HAP-1 (cell line): ENCODE measurements at regions not wholly inside any gene's neighbourhood (a gene's known extent, or its start where the extent isn't known, plus 50 kb on each side); places are given as distances from the start of the nearest gene placed in this dataset.
"Not testable (repeated sequence)": the region's sequence is repeated elsewhere in the genome, so short reads cannot be mapped to it uniquely, and the experiment has no call there.

Experiments used
- DNase-seq, 2 experiments: peaks; one replicate each; pipeline ENCODE4 v3.0.0-alpha.2; 2016 to 2020; ENCODE audit warnings: low spot score in 2 of 2
- H3K27me3 ChIP-seq: fragments of 250-450 bp; sonication (Bioruptor Pico); 2 replicates; pipeline ENCODE4 v1.5.1; 2020; ENCODE audit warnings: low read depth, mild to moderate bottlenecking, moderate library complexity
- H3K36me3 ChIP-seq: fragments of 250-450 bp; sonication (Bioruptor Pico); replicated peaks from 2 replicates; pipeline ENCODE4 v1.5.1; 2020; ENCODE audit warnings: mild to moderate bottlenecking
- H3K4me1 ChIP-seq: fragments of 250-450 bp; sonication (Bioruptor Pico); 2 replicates; pipeline ENCODE4 v1.5.1; 2020; ENCODE audit warnings: mild to moderate bottlenecking
- H3K4me3 ChIP-seq: fragments of 250-450 bp; sonication (Bioruptor Pico); 2 replicates; pipeline ENCODE4 v1.5.1; 2020; ENCODE audit warnings: mild to moderate bottlenecking, moderate library complexity
- H3K9me3 ChIP-seq: fragments of 250-450 bp; sonication (Bioruptor Pico); 2 replicates; pipeline ENCODE4 v1.5.1; 2020; ENCODE audit warnings: mild to moderate bottlenecking, moderate library complexity
- in situ Hi-C: fragments of 300-500 bp; cut with MboI; formaldehyde crosslinking; loops from 3 replicates; pipeline ENCODE4 v1.14.3; 2020; ENCODE audit warnings: low sequenced_read_pairs, inconsistent platforms, mixed read lengths

DNA sequence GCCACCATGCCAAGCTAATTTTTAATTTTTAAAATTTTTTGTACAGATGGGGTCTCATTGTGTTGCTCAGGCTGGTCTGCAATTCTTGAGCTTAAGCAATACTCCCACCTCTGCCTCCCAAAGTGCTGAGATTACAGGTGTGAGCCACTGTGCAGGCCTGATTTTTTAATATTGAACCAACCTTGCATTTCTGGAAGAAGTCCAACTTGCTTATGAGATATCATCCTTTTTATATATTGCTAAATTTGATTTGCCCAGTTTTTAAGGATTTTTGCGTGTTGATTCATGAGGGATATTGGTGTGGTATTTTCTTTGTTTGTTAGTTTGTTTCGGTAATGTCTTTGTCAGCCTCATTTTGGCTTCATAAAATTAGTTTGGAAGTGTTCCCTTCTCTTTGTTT is 196.4 kb downstream of the SEC14L1 start:
- H3K4me1 ChIP-seq, result no peaks in the 10 kb centered on the region
- DNase-seq, result no peak
- no peaks in the 10 kb centered on the region for H3K27me3 ChIP-seq
- H3K36me3 ChIP-seq, result peaks cover 4% of the 10 kb centered on the region; the same call in 1 of the 2 replicates
- in situ Hi-C loops, result no loop called here
- no peak overlapping the region for H3K4me3 ChIP-seq
- no peaks in the 10 kb centered on the region for H3K9me3 ChIP-seq

DNA sequence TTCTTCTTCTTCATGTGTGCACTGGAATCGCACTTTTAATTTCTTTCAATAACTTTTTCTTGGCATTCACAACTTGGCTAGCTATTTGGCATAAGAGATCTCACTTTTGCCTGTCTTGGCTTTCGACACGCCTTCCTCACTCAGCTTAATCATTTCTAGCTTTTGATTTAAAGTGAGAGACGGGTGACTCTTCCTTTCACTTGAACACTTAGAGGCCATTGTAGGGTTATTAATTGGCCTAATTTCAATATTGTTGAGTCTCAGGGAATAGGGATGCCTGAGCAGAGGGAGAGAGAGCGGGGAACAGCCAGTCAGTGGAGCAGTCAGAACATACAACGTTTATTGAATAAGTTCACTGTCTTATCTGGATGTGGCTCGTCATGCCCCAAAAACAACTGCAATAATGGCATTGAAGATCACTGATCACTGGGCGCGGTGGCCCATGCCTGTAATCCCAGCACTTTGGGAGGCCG is 200.3 kb downstream of the SEC14L1 start:
- Histone ChIP-seq H3K4me1 (no peaks in the 10 kb centered on the region), H3K4me3 (no peak overlapping the region), H3K9me3 (no peaks in the 10 kb centered on the region), H3K27me3 (no peaks in the 10 kb centered on the region), H3K36me3 (0 out of 2 replicates have a peak, but pooled peaks cover 3% of the 10 kb centered on the region)
- DNase-seq, result no peak
- in situ Hi-C loops, result no loop called here

DNA sequence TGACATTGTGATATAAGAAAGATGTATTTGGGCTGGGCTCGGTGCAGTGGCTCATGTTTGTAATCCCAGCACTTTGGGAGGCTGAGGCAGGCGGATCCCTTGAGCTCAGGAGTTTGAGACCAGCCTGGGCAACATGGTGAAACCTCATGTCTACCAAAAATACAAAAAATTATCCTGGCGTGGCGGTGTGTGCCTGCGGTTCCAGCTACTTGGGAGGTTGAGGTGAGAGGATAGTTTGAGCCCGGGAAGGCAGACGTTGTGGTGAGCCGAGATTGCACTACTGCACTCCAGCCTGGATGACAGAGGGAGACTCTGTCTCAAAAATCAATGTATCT is 201.9 kb downstream of the SEC14L1 start:
- H3K4me1 ChIP-seq, H3K9me3 ChIP-seq, DNase-seq, H3K36me3 ChIP-seq, H3K4me3 ChIP-seq, H3K27me3 ChIP-seq, in situ Hi-C loops: not testable (repeated sequence)

DNA sequence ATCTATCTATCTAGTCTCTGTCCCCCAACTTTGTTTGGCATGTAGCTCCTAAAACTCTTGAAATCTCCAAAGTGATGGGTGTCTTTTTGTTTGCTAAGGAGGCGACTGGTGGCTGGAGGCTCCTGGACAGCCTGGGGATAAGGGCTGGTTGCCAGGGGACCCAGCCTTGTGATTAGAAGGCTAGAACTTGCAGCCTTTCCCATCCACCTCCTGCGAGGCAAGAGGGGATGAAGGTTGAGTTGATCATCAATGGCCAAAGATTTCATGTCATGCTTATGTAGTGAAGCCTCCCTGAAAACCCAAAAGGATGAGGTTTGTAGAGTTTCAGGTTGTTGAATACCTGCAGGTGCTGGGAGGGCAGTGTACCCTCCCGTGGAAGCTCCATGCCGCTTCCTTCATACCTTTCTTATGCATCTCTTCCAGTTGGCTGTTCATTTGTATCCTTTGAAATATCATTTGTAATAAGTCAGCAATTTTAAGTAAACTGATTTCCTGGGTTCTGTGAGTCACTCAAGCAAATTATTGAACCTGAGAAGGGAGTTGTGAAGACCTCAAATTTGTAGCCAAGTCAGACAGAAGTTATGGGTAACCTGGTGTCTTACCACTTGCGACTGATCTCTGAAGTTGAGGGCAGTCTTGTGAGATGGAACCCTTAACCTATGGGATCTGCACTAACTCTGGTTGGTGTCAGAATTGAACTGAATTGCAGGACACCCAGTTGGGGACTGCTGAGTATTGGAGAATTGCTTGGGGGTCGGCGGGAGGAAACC is 202.4 kb downstream of the SEC14L1 start:
- H3K36me3 ChIP-seq, result 0 out of 2 replicates have a peak, but pooled peaks cover 3% of the 10 kb centered on the region
- no peaks in the 10 kb centered on the region for H3K4me1 ChIP-seq
- no peaks in the 10 kb centered on the region for H3K9me3 ChIP-seq
- DNase-seq, result no peak
- no peaks in the 10 kb centered on the region for H3K27me3 ChIP-seq
- no peak overlapping the region for H3K4me3 ChIP-seq
- in situ Hi-C loops, result no loop called here

DNA sequence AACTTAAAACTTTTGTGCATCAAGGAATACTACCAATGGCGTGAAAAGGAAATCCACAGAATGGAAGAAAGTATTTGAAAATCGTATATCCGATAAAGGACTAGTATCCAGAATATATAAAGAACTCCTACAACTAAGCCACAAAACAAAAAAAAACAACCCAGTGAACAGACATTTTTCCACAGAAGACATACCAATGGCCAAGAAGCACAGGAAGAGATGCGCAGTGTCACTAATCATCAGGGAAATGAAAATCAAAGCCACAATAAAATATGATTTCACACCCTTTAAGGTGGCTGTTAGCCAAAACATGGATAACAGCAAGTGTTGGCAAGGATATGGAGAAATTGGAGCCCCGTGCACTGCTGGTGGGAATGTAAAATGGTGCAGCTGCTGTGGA is 203.3 kb downstream of the SEC14L1 start:
- H3K27me3 ChIP-seq, result no peaks in the 10 kb centered on the region
- no peak overlapping the region for H3K4me3 ChIP-seq
- H3K36me3 ChIP-seq, result 0 out of 2 replicates have a peak, but pooled peaks cover 3% of the 10 kb centered on the region
- in situ Hi-C loops, result no loop called here
- no peaks in the 10 kb centered on the region for H3K9me3 ChIP-seq
- no peak for DNase-seq
- no peaks in the 10 kb centered on the region for H3K4me1 ChIP-seq

DNA sequence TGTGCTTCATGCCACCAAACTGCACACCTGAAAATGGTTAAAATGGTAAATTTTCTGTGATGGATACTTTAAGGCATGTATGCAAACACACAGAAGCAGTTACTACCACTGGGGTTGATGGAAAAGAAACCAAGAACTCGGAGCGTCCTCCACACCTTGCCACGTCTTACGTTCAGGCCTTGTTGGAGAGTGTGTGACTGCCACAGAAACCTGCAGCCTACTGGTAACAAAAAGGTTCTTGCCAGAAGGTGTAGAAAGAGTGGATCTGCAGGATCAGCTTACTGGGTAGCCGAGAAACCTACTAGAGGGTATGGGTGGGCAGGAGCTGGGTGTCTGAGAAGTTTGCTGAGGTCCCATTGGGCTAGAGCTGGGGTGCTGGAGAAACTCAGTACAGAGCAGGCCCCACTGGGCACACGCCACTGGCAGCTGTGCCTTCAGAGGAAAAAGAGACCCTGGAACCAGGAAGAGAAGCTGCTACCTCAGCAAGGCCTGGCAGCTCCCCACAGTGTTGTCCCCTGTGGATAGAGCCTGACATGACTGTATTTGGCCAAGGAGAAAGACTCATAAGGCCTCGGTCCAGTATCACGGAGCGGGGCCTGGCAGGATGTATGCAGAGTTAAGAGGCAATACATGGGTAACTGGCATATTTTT is 204.6 kb downstream of the SEC14L1 start:
- no peak for DNase-seq
- H3K9me3 ChIP-seq, result no peaks in the 10 kb centered on the region
- 0 out of 2 replicates have a peak, but pooled peaks cover 3% of the 10 kb centered on the region for H3K36me3 ChIP-seq
- in situ Hi-C loops, result no loop called here
- no peaks in the 10 kb centered on the region for H3K27me3 ChIP-seq
- no peaks in the 10 kb centered on the region for H3K4me1 ChIP-seq
- no peak overlapping the region for H3K4me3 ChIP-seq

DNA sequence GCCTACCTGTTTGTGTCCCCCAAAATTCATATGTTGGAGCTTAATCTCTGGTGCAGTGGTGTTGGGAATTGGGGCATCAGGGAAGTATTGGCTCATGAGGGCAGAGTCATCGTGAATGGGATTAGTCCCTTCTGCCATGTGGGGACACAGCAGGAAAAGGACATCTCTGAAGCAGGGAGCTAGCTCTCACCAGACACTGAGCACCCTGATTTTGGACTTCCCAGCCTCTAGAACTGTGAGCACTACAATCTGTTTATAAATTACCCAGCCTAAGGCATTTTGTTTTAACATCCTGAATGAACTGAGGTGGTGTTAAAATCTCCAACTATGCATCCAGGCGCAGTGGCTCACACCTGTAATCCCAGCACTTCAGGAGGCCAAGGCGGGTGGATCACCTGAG is 206.0 kb downstream of the SEC14L1 start:
- no peaks in the 10 kb centered on the region for H3K9me3 ChIP-seq
- 0 out of 2 replicates have a peak, but pooled peaks cover 3% of the 10 kb centered on the region for H3K36me3 ChIP-seq
- no peaks in the 10 kb centered on the region for H3K27me3 ChIP-seq
- DNase-seq, result no peak
- in situ Hi-C loops, result no loop called here
- no peaks in the 10 kb centered on the region for H3K4me1 ChIP-seq
- H3K4me3 ChIP-seq, result no peak overlapping the region

DNA sequence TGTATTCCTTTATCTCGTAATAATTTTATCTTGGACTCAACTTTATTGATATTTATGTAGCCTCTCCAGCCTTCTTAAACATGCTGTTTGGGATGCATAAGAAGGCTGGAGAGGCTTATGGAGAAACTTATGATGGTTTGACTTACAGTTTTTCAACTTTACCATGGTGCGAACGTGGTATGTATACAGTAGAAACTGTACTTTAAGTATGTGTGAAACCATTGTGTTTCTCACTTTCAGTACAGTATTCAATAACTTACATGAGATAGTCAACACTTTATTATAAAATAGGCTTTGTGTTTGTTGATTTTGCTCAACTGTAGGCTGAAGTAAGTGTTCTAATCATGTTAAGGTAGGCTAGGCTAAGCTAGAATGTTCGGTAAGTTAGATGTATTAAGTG is 206.8 kb downstream of the SEC14L1 start:
- Histone ChIP-seq H3K4me3 (no peak overlapping the region), H3K4me1 (no peaks in the 10 kb centered on the region), H3K36me3 (0 out of 2 replicates have a peak, but pooled peaks cover 3% of the 10 kb centered on the region), H3K27me3 (no peaks in the 10 kb centered on the region), H3K9me3 (no peaks in the 10 kb centered on the region)
- in situ Hi-C loops, result no loop called here
- no peak for DNase-seq

DNA sequence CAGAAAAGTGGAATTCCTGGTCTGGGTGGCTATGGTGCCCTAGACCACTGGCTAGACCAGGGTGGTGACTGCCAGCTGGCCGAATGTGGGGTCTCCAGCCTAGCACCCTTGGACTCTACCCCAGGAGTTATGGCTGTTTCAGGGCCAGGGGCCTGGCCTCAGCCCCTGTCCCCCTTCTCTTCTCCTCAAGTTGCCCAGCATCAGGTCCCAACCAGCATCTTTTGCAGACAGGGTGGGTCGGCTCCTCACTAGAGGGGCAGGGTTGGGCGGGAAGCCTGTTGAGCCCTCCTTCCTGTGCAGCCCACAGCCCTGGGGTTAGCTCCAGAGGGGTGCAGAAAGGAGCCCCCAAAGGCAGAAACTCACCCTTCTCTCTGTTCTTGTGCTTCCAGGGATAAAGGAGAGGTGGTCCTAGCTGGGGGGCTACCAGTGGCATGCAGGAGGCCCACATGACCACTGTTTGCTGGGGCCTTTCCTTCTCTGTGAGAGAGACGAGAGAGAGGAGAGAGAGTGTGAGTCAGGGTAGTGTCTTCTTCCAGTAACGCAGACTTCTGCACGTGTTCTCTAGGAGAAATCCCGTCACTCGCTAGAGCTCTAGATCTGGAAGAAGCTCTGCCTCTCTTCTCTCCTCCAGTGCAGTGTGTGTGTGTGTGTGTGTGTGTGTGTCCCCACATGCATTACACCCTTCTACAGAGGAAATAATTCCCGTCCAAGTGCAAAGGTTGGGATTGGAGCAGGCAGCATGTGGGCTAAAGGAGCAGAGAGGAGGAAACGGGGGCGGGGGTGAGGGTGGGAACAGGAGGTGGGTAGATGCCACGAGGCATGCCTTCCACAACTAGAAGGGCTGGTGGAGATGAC is 209.4 kb downstream of the SEC14L1 start:
- no peaks in the 10 kb centered on the region for H3K9me3 ChIP-seq
- no peaks in the 10 kb centered on the region for H3K27me3 ChIP-seq
- DNase-seq, result no peak
- no peaks in the 10 kb centered on the region for H3K36me3 ChIP-seq
- in situ Hi-C loops, result no loop called here
- no peak overlapping the region for H3K4me3 ChIP-seq
- no peaks in the 10 kb centered on the region for H3K4me1 ChIP-seq

DNA sequence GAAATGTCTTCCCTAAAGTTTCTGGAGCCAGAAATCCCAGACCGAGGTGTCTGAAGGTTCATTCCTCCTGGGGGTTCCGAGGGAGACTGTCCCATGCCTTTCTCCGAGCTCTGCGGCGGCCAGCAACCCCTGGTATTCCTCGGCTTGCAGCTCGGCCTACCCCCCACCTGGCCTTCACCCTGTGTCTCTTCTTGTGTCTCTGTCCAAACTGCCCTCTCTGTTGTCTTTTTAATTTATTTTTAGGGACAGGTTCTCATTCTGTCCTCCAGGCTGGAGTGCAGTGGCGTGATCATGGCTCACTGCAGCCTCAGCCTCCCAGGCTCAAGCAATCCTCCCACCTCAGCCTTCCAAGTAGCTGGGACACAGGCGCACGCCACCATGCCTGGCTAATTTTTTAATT is 211.7 kb downstream of the SEC14L1 start:
- Histone ChIP-seq H3K36me3 (no peaks in the 10 kb centered on the region), H3K27me3 (no peaks in the 10 kb centered on the region), H3K4me3 (no peak overlapping the region), H3K9me3 (no peaks in the 10 kb centered on the region), H3K4me1 (no peaks in the 10 kb centered on the region)
- in situ Hi-C loops, result no loop called here
- DNase-seq, result no peak

DNA sequence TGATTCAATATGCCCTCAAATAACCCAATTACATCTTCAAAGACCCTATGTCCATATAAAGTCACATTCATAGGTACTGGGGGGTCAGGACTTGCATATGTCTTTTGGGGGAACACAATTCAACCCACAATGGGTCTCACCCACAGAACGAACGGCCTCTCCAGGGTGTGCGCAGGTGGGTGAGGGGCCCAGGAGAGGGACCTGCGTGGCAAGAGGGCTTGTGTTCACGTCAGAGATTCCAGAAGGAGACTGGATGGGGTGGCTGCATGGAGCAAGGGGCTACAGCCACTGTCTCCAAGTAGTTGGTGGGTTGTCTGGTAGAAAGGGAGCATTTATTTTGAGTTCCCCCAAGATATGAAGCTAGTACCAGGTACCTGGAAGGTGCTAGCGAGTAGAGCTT is 212.2 kb downstream of the SEC14L1 start:
- Histone ChIP-seq H3K4me1 (no peaks in the 10 kb centered on the region), H3K9me3 (no peaks in the 10 kb centered on the region), H3K4me3 (no peak overlapping the region), H3K27me3 (no peaks in the 10 kb centered on the region), H3K36me3 (no peaks in the 10 kb centered on the region)
- no peak for DNase-seq
- in situ Hi-C loops, result no loop called here

DNA sequence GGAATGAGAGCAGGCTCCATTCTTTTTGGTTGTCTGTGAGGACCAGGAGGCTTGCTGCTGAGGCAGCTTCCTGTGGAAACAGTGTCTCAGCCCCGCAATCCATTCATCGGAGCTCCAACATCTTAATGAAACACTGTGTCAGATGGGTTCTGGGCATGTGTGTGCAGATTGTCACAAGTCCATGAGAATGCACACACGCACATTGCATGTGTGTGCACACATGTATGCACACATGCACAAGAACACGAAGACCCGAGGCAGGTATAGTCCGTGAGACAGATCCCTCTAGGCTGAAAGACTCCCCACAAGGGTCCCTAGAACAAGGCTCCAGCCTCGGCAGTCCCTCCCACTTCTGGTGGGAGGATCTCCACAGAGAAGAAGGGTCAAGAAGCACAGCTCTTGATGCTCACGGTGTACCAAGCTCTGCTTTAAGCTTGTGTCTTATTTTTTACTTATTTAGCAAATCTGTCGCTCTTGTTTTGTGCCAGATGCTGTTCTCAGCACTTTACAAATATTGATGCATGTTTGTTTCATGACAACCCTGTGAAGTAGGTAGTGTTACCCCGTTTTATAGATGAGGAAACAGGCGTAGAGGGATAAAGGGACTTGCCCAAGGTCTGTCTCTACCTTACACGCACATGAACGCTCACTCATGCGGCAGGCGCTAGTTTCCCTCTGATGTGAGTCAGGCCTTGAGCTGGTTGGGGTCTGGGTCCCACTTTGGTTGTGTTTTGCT is 213.1 kb downstream of the SEC14L1 start:
- H3K9me3 ChIP-seq, result no peaks in the 10 kb centered on the region
- DNase-seq, result no peak
- H3K4me1 ChIP-seq, result no peaks in the 10 kb centered on the region
- in situ Hi-C loops, result no loop called here
- no peaks in the 10 kb centered on the region for H3K27me3 ChIP-seq
- no peak overlapping the region for H3K4me3 ChIP-seq
- no peaks in the 10 kb centered on the region for H3K36me3 ChIP-seq

DNA sequence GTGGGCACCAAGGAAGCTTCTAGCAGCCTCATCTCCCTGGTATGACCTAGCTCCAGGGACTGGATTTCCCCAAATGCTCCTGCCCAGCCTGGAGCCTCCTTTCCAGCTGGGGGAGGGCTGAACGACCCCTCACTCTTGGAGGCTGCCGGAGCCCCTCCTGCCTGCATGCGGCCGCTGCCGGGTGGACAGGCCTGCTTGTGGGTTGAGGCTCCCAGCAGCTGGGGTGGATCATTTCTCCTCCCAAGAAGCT is 213.6 kb downstream of the SEC14L1 start:
- Histone ChIP-seq H3K9me3 (no peaks in the 10 kb centered on the region), H3K4me3 (no peak overlapping the region), H3K4me1 (no peaks in the 10 kb centered on the region), H3K36me3 (no peaks in the 10 kb centered on the region), H3K27me3 (no peaks in the 10 kb centered on the region)
- in situ Hi-C loops, result no loop called here
- no peak for DNase-seq
